ENCODE measurements at regions not wholly inside any gene's neighbourhood (a gene's known extent, or its start where the extent isn't known, plus 50 kb on each side); places are given as distances from the start of the nearest gene placed in this dataset.

DNA sequence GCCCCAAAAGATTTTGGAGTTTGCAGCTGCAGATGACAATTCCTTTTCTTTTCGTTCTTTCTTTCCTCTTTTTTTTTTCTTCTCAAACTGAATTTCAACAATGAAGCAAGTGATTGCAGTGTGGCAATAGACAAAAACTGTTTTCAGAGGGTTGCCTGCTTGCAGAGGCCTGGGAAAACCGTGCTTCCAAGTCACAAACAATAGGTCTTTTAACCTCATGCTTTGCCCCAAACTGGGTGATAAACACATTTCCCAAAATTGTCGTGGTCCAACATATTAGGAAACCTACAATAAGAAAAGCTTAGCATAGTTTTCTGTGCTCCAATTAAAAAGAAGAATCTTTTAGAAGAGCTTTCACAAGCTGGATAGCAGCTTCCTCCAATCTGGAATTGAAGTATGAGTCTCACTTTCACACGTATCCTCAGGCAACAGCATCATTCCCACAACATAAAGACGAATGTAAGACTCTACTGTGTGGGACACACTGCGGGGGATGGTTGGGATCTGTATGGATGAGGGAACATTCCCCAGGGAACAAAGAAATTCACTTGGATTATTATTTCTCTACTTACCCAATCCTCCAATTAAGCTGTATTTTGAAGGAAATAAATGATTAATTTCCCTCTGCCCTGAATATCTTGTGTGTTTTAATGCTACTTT, 656.1 kb downstream of the RNF144A start:
- TF ChIP-seq, protein P1, sequence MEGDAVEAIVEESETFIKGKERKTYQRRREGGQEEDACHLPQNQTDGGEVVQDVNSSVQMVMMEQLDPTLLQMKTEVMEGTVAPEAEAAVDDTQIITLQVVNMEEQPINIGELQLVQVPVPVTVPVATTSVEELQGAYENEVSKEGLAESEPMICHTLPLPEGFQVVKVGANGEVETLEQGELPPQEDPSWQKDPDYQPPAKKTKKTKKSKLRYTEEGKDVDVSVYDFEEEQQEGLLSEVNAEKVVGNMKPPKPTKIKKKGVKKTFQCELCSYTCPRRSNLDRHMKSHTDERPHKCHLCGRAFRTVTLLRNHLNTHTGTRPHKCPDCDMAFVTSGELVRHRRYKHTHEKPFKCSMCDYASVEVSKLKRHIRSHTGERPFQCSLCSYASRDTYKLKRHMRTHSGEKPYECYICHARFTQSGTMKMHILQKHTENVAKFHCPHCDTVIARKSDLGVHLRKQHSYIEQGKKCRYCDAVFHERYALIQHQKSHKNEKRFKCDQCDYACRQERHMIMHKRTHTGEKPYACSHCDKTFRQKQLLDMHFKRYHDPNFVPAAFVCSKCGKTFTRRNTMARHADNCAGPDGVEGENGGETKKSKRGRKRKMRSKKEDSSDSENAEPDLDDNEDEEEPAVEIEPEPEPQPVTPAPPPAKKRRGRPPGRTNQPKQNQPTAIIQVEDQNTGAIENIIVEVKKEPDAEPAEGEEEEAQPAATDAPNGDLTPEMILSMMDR (IDR thresholded peaks at IDR 0.05), result no peak
- TF ChIP-seq POLR2A (IDR thresholded peaks at IDR 0.05), result no peak
